ENCODE measurements at regions not wholly inside any gene's neighbourhood (a gene's known extent, or its start where the extent isn't known, plus 50 kb on each side); places are given as distances from the start of the nearest gene placed in this dataset.

- TF ChIP-seq CTCF (IDR thresholded peaks at IDR 0.05): no peak
- TF ChIP-seq POLR2A (IDR thresholded peaks at IDR 0.05): no peak
- no peak for TF ChIP-seq POLR2AphosphoS5 (IDR thresholded peaks at IDR 0.05)
- TF ChIP-seq EP300 (IDR thresholded peaks at IDR 0.05): no peak
- Histone ChIP-seq H3K9me3 (no peaks in the 10 kb centered on the region), H3K4me3 (no peak overlapping the region)
These were observed 178.2 kb downstream of the ZDHHC21 start for GRCh38 chr9:14515049-14515448.

GRCh38 chr9:14512942-14513341, 180.3 kb downstream of the ZDHHC21 start:
- Histone ChIP-seq H3K4me3 (no peak overlapping the region), H3K27me3 (no peaks in the 10 kb centered on the region), H3K9me3 (no peaks in the 10 kb centered on the region), H3K27ac (no peak overlapping the region), H3K4me1 (no peaks in the 10 kb centered on the region), H3K36me3 (no peaks in the 10 kb centered on the region)
- 92 to 97% methylated on average over 1 of the region's 1 CpG for WGBS, 2 donors
- no peak for DNase-seq
- TF ChIP-seq POLR2A (IDR thresholded peaks at IDR 0.05): no peak
- TF ChIP-seq CTCF (IDR thresholded peaks at IDR 0.05): no peak
- TF ChIP-seq POLR2AphosphoS5 (IDR thresholded peaks at IDR 0.05): no peak
- no peak for TF ChIP-seq EP300 (IDR thresholded peaks at IDR 0.05)
- intact Hi-C loops (cut with DNase I): no loop called here

More at GRCh38 chr9:14515049-14515448, 178.2 kb downstream of the ZDHHC21 start:
- Histone ChIP-seq H3K4me1 (no peaks in the 10 kb centered on the region), H3K36me3 (no peaks in the 10 kb centered on the region), H3K27ac (no peak overlapping the region), H3K27me3 (no peaks in the 10 kb centered on the region)
- 56 to 63% methylated on average over 4 of the region's 4 CpGs for WGBS, 2 donors
- intact Hi-C loops (cut with DNase I): no loop called here
- DNase-seq: no peak

- no peak for DNase-seq
- no peaks in the 10 kb centered on the region for H3K4me1 ChIP-seq
- intact Hi-C loops (cut with DNase I): no loop called here
- H3K36me3 ChIP-seq: no peaks in the 10 kb centered on the region
- no peaks in the 10 kb centered on the region for H3K9me3 ChIP-seq
- no peak overlapping the region for H3K27ac ChIP-seq
- TF ChIP-seq CTCF (IDR thresholded peaks at IDR 0.05) (no peak), POLR2A (IDR thresholded peaks at IDR 0.05) (no peak), POLR2AphosphoS5 (IDR thresholded peaks at IDR 0.05) (no peak), EP300 (IDR thresholded peaks at IDR 0.05) (no peak)
- H3K4me3 ChIP-seq: no peak overlapping the region
- H3K27me3 ChIP-seq: no peaks in the 10 kb centered on the region
These were observed 181.8 kb downstream of the ZDHHC21 start for GRCh38 chr9:14511452-14511851.

- no peak for TF ChIP-seq POLR2A (IDR thresholded peaks at IDR 0.05)
- no peak for TF ChIP-seq POLR2AphosphoS5 (IDR thresholded peaks at IDR 0.05)
- TF ChIP-seq CTCF (IDR thresholded peaks at IDR 0.05): no peak
- no peak for TF ChIP-seq EP300 (IDR thresholded peaks at IDR 0.05)
- no peak overlapping the region for H3K27ac ChIP-seq
- no peaks in the 10 kb centered on the region for H3K36me3 ChIP-seq
- 75 to 82% methylated on average over 2 of the region's 2 CpGs for WGBS, 2 donors
- intact Hi-C loops (cut with DNase I): no loop called here
- no peaks in the 10 kb centered on the region for H3K4me1 ChIP-seq
- no peaks in the 10 kb centered on the region for H3K9me3 ChIP-seq
- no peaks in the 10 kb centered on the region for H3K27me3 ChIP-seq
- no peak overlapping the region for H3K4me3 ChIP-seq
- DNase-seq: no peak
These were observed 184.3 kb downstream of the ZDHHC21 start for GRCh38 chr9:14508884-14509283.

- Histone ChIP-seq H3K4me1 (no peaks in the 10 kb centered on the region), H3K27ac (no peak overlapping the region), H3K9me3 (no peaks in the 10 kb centered on the region), H3K36me3 (no peaks in the 10 kb centered on the region), H3K27me3 (no peaks in the 10 kb centered on the region), H3K4me3 (no peak overlapping the region)
- TF ChIP-seq CTCF (IDR thresholded peaks at IDR 0.05) (no peak), POLR2AphosphoS5 (IDR thresholded peaks at IDR 0.05) (no peak), EP300 (IDR thresholded peaks at IDR 0.05) (no peak), POLR2A (IDR thresholded peaks at IDR 0.05) (no peak)
- intact Hi-C loops (cut with DNase I): no loop called here
- no peak for DNase-seq
- 76 to 85% methylated on average over 4 of the region's 4 CpGs for WGBS, 2 donors
These were observed 187.4 kb upstream of the NFIB start for GRCh38 chr9:14501366-14501765.
